GM18502 (cell line): ENCODE measurements at regions not wholly inside any gene's neighbourhood (a gene's known extent, or its start where the extent isn't known, plus 50 kb on each side); places are given as distances from the start of the nearest gene placed in this dataset.
"Not testable (repeated sequence)": the region's sequence is repeated elsewhere in the genome, so short reads cannot be mapped to it uniquely, and the experiment has no call there.

ENCODE experiments used
- ATAC-seq: cut with Tn5 transposase; IDR thresholded peaks from one replicate; pipeline ENCODE4 v1.9.1; 2021; ENCODE audit warnings: mild to moderate bottlenecking; ENCODE audit not compliant: unreplicated experiment, poor library complexity

DNA sequence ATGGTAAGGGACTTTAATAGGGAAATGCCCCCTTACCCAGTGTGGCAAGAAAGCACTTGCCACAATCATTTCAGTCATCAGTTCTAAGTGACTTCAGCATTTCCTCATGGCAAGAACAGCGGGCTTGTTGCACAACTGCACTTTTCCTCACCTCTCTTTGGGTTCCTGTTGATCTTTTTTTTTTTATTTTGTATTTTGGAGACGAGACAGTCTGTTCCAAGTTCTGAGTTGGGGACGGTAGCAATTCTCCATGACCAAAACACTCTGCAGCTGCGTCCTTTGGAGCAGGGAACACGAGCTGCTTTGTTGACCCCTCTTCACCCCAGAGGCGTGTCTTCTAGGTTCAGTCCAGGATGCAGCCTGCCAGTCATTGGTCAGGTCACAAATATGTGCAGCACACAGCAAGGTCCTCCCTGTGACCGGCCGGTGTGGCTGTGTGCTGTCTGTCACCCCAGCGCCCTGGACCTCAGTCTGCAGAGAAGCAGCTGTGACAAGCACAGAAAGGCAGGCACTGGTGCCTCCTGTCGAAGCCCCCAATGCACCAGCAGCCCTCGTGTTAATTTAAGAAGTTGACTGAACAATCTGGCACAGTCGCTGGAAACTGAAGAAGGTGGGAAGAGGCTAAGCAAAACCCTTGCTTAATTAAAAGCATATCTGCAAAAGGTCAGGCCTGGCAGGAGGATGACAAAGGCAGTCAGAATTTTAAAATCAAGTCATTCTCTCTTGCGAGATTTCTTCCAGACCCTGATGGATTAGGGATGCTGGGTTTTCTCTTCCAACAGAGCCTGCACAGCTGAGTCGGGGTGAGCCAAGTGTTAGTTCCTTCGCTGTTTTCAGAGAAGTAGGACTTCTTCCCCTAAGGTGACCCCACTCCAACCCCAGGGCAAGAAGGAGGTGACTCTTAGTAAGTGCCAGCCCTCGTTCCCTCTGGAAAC, 96.7 kb upstream of the COPS8 start:
- ATAC-seq: no peak

DNA sequence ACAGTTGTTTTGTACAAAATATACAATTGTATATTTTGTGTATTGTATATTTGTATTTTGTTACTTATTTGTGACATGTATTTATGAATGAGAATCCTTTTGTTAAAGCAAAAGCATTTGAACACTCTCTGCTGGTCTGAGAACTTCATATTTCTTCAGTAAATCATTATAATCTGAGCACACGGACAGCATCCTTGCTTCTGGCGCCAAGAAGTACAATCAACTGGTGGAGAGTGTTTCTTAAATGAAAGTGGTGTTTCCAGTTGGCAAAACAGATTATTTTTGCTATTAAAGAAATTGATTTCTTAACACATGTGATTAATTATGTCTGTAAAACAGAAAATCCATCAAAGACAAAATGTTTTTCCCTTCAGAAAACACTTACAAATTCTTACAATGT, 95.1 kb upstream of the COPS8 start:
- no peak for ATAC-seq

DNA sequence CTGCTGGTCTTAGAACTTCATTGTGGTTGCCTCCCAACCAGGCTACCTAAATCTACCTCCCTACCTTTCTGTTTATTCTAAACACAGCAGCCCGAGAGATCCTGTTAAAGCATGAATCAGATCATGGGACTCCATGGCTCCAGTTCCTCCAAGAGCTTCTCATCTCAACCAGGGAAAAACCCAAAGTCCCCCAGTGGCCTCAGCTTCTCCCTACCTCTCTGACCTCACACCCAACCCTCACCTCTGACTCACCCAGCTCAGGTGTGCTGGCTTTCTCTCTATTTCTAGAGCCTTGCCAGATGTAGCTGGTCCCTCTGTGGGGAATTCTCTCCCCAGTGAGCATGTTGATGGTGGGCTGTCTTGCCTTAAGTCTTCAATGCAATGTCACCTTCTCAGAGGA, 93.8 kb upstream of the COPS8 start:
- no peak for ATAC-seq

DNA sequence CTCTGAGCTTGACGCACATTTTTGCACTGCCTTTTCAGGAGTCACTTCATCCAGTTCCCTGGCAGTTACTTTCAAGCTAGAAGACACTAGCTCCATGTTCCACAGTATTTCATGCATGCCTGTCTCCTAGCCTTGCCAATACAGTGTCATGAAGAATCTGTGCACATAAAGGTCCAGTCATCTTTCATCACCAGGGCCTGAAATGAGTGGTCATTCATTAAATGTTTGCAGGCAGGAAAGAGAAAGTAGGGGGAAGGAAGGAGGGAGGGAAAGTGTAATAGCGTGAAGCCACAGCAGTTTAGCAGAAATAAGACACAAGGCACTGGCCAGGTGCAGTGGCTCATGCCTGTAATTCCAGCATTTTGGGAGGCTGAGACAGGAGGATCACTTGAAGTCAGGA, 92.4 kb upstream of the COPS8 start:
- ATAC-seq: no peak

DNA sequence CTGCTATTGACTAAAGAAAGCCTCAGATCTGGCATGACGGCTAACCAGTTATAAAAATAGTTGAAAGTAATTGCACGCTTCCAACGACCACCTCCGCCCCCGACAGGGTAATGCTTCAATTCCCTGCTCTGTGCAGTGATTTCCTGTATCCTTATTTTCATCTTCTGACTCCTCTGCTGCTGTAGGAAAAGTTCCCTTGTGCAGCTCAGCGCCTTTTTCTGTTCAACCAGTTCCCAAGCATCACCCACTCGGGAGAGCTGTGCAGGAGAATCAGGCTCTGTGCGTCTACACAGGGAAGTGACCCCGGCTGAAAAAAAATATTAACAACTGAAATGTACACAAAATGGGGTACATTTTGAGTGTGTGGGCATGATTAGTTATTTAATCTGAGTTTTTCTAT, 91.3 kb upstream of the COPS8 start:
- ATAC-seq: no peak

DNA sequence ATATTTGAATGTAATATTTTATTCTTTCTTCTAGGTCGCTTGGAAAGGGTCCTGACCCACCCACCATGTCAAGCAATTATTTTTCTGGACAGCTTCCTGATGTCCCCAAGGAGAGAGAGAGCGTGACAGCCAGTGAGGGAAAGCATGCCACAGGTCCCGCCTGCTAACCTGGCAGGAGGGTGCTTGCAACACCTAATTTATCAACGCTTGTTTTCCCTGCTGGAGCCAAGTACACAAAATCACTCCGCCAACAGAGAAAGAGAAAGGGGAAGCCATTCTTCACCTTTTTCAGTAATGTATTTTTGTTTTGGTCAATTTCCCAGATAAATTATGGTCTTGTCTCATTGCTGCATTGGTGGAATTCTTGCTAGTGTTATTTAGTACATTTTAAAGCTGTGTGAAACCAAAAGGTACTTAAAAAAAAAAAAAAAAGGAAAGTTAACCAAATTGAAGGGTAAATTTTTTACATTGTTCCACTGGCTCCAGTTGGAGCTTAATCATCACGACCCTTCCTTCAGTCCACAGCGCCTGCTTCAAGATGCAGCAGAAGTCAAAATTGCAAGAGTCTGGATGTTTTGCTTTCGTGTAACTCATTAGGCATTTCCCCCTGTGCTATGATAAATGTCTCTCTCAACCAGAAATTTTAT, 88.5 kb upstream of the COPS8 start:
- no peak for ATAC-seq

DNA sequence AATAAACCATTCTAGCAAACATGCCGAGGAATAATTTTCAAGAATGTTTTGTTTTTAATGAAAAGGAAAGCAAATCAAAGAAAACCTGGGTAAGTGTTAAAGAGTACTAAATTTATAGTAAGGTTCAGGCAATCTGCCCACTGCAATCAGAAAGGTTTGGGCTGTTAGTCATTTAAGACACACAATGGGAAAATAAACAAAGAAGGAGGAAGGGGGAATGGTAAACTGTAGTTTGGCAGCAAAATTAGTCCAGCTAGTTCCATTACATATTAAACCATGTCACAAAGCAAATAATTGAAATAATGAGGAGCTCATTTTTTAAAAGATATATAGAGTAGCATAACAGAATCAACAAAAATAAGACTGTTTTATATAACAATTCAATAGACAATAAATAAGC, 87.5 kb upstream of the COPS8 start:
- no peak for ATAC-seq

DNA sequence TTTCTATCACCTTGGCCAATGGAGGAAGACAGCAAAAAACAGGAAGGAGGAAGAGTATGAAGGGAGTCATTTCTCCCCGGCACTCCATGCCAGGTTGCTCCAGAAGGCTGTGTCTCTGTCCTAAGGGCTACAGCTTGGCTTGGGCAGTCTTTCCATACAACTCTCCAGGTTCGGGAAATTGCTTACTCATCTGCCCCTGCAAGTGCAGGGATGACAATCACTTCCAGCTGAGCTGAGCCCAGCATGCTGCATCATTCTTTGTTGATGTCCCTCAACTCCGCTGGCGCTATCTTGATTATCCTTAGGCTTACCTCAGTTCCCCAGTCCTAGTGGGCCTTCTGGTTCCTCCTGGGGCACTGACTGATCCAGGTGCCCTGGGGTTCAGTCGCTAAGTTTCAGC, 86.9 kb upstream of the COPS8 start:
- no peak for ATAC-seq

DNA sequence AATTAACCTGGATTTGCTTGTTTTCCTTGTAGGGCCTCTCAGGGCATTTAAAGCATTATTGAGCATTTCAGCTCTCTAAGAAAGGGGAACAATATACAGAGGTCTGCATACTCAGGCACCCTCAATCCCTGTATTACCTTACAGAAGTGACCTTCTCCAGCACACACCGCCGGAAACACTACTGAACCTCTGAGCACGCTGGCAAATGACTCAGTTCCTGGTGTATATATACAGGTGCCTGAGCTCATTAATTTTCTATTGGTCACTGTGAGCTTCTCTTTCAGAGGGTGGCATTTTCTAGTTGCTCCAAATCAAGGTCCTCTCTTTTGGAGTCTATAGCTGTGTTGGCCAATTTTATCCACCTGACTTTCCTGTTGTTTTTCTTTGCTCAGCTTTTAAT, 85.2 kb upstream of the COPS8 start:
- ATAC-seq: no peak

DNA sequence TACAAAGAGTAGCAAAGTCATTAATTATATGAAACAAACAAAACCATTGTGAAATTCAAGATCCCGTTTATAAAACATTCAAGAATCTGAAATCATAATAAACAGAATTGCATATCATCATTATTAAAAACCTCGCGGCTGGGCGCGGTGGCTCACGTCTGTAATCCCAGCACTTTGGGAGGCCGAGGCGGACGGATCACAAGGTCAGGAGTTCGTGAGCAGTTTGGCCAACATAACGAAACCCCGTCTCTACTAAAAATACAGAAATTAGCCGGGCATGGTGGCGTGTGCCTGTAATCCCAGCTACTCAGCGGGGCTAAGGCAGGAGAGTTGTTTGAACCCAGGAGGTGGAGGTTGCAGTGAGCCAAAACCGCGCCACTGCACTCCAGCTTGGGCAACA, 80.3 kb upstream of the COPS8 start:
- ATAC-seq: not testable (repeated sequence)

DNA sequence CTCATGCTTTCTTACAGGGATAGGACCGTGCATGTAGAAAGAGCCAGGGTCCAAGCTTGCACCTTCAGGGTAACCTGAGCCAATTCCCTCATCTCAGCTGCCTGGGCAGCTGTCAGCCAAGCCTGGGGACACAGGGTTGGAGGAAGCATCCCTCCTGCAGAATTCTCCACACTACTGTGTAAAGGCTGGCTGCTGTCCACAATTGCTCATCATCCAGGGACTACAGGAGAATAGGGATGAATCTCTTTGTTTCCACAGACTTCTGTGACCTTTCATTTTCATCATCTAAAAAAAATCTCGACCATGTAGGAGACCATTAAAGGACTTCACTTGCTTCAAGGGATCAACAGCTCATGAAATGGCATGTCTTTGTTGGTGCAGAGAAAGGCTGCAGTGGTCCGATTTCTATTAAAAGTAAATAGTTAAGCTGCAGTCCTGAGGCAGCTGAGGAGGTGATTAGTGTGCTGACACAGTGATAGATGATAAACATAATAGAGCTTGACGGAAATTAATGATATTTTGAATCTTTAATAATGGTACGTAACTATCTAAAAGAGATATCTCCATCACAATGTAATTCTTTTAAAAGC, 74.4 kb upstream of the COPS8 start:
- no peak for ATAC-seq

DNA sequence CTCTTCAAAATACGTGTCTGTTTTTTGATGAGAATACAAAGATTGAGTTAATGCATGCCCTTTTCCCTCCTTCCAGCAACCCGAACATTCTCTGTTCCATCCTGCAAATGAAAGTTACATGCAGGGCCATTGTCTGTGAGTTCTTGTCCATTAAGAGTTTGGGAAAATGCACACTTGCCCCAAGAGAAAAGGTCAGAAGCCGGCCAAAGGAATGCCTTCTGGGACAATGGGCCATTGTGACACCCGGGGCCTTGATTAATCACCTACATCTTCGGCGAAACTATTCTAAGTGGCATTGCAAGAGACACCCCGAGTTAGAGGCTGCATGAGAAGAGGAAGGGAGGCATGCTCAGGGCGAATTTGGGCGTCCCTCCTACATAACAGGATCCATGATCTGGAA, 73.7 kb upstream of the COPS8 start:
- no peak for ATAC-seq

DNA sequence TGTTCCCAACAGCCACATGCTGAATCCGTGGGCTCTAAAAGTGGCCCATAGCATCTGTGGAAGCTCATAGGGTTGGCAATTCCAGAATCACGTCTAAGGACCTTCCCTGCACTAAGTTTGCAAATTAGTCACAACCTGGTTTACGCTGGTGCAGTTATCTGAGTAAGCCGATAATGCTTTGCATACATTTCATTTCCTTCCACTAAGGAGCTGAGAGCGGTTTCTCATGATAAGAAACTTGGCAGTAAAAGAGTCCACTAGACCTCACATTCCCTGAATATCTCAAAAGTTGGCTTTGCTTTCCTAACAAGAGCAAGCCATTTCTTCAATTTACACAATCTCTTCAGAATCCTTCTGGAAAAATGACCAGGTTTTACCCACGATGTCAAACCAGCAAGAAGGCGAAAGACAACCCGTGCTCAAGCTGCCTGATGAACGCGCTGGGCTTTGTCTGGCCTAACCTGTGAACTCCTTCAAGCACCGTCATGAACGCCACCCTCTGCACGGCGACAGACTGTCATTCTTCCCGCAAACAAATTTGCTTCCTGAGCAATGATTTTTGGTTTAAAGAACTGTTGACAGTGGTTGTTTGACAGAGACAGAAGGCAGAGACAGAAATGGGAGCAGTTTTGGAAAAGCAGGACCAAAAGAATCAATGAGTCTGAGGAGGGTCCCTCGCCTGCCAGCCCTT, 73.0 kb upstream of the COPS8 start:
- ATAC-seq: no peak

DNA sequence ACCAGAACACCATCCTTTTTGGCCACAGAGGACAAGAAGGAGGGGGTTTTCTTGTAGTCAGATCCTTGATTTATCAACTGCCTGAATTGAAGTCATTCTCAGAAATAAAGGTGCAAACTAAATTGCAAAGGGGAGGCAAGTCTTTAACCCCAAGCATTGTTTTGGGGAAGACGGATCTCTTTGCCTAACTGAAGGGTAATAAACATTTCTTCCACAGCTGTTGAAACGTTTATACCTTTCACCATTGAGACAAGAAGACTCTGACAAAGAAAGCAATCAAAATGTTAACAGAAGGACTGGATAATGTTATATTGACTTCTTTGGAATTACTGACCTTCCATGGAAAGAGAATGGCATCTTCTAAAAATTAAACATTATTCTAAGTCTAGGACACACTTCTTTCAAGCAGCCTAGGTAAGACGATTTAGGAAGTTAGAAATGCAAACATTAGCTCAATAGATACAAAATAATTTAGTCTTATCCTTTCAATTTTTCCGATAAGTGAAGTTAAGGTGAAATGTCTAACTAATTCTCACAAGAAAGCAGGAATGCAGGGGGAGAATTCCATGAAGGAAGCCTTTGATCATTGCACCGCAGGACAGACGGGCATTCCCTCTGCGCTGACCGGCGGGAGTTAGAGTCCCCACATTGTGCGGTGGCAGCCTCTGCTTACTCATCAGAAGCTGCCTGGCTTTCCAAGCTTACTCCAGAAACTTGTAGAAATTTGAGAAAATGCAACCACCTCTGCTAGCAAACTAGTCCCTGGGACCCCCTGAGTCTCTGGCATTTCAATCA, 69.4 kb upstream of the COPS8 start:
- no peak for ATAC-seq

DNA sequence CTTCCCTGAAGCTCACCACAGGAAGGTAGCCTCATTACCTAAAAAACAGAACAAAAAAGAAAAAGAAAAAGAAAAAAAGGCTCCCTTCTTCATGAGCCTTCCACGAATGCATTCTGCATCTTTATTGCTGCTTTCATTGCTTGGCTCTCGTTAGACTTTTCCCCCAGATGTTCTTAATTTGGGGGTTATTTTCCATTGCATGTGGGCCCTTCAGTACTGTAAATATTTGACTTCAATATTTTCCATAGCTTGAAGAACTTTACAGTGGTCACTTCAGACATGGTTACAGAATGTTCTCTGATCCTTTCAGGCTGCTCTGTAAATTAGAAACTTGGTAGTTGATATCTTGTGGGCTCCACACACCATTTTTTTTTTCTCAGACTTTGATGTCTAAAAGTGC, 65.6 kb upstream of the COPS8 start:
- no peak for ATAC-seq

DNA sequence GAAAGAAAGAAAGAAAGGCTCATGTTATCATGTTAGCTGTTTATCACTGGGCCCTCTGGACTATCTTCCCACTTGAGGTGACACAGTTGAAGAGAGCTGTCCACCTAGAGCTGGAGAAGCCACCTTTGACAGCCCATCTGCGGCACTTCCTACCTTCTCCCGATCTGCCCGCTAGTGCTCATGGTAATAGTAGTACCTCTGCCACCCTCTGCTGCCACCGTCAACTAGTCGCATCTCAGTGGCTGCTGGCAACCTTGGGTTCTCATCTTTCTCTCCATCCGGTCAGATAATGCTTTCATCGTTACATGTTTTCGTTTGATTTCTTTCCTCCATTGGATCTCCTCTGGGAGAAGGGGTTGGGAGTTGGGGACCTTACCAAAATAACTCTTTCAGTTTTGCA, 63.2 kb upstream of the COPS8 start:
- ATAC-seq: no peak

DNA sequence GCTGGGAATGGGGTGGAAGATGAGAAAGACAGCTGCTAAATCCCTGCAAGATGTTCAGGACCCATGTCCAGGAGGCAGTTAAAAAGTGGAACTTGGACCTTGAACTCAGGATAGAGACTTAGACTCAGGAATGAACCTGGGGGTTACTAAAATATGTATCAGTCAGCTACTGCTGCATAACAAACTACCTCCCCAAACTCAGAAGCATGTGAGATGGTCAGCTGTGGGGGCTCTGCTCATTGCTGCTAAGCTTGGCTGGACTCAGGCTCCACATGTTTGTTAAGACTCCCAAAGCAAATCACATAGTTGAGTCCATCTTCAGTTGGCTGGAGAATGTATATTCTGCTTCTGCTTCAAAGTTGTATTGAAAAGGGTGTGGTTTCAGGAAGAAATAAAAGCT, 61.4 kb upstream of the COPS8 start:
- ATAC-seq: no peak

DNA sequence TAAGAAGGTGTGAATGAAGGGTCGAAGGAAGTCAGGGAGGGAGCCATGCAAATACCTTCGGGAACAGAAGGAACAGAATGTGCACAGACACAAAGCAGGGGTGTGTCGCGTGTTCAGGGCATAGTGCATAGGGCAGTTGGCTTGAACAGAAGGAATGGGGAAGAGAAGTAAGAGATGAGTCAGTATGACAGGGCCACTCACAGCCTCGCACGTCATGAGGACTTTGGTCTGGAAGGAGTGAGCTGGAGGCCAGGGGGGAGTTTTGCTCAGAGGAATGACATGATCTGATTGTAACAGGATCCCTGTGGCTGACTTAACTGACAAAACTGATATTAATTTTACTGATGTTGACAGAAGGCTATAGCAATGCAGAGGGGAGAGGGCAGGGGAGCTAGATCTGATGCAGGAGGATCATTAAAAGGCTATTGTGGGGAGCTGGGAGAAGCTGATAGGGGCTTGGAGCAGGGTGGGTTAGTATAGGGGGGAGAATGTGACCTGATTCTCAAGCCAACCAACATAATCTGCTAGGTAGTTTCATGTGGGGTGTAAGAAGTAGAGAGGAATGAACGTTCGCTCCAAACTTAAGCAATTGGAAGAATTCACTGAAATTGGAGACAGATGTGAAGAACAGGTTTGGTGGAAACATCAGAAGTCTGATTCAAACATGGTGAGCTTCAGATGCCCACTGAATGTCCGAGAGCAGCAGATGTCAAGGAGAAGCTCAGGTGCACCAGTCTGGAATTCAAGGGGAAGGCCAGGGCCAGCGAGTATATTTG, 60.4 kb upstream of the COPS8 start:
- ATAC-seq: no peak

DNA sequence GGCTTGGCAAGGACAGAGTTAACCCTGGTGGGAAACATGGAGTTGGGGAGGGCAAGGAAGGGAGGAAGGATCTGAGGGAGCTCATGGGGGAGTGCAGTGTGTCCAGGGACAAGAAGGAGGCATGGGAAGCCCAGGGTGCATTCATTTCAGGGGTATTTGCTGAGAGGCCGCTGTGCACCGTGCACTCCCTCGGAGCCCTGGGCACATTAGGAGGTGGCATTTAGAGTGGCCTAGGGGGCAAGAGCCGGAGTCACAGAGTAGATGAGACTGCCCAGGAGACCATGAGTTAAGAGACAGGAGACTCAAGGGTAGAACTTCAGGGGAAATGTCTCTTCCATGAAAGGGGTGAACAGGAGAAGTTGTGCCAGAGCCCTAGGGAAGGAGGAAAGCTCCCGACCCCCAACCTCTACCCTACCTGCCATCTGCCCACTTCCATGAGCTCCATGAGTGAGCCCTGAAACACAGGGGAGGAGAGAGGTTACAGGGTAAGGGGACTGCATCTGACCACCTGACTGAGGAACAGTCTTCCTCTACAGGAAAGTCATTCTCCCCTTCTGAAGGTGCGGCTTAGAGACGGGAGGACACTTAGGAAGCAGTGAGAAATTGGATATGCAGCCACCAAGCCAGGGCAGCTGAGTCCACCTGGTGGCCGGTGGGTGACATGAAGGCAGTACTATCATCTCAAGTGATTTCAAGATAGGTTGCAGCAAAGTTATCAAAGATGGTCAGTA, 58.5 kb upstream of the COPS8 start:
- no peak for ATAC-seq
